Stimulated activated CD4-positive, alpha-beta T cell treated with anti-CD3 and anti-CD28 coated beads, Interleukin-2, amount 100 ng/mL, for 24 hours (primary cell): ENCODE measurements at regions not wholly inside any gene's neighbourhood (a gene's known extent, or its start where the extent isn't known, plus 50 kb on each side); places are given as distances from the start of the nearest gene placed in this dataset.

Source experiments
- DNase-seq, 2 donors: peaks; one replicate each; pipeline ENCODE4 v3.0.0-alpha.2; 2020

GRCh38 chr9:38312406-38312805 is 80.1 kb upstream of the ALDH1B1 start:
- no peak for DNase-seq

DNA sequence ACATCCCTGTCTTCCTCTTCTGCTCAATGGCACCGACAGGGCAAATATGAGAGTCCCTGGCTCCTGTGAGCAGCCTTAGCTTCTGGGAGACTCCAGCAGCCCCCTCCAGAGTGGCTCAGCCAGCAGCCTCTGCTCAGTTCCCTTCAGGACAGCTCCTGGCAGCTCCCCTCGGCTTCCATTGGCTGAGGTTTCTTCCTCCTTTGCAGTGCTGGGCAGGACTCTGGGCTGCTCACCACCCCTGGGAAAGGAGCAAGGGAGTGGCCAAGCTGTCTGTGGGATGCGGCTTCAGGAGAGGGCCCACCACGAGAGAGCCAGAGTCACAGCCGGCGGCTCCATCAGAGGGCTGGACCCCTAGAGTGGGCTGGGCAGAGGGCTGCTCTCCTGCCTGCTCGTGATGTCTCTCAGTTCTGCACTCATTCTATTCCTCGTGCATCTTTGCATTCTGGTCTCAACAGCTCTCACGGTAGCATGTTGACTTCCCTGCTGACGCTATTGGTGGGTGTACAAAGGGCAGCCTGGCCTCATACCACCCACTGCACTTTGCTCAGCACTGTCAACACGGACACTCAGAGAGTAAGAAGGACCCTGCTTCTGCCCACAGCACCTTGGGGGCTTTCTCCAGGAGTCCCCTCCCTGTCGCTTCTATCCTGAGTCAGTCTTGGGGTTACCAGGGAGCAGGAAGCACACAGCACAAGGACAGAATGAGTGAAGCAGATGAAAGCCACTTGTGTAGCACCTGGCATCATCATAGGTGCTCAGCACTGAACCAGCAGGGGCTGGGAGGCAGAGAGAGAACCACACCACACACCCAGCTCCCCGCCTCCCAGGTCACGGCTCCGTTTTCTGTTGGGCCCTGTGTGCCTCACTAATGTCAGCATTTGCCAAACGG is 80.9 kb upstream of the ALDH1B1 start:
- no peak for DNase-seq

GRCh38 chr9:38309324-38310195 is 82.9 kb upstream of the ALDH1B1 start:
- no peak for DNase-seq

GRCh38 chr9:38308136-38308535 is 84.4 kb upstream of the ALDH1B1 start:
- no peak for DNase-seq

- no peak for DNase-seq
Measured at GRCh38 chr9:38306899-38307298, 85.6 kb upstream of the ALDH1B1 start.

DNA sequence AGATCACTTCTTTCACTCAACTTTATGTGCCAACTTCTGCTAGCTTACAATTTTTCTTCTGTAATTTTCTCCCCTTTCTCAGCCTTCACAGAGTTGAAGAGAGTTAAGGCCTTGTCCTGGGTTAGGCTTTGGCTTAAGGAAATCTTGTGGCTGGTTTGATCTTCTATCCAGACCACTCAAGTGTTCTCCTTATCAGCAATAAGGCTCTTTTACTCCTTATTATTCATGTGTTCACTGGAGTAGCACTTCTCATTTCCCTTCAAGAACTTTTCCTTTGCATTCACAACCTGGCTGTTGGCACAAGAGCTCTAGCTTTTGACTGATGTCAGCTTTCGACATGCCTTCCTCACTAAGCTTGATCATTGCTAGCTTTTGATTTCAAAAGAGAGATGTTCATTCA is 86.9 kb upstream of the ALDH1B1 start:
- DNase-seq = no peak

- no peak for DNase-seq
Measured at GRCh38 chr9:38301376-38302106, 91.0 kb upstream of the ALDH1B1 start.

GRCh38 chr9:38299856-38300255 is 92.6 kb upstream of the ALDH1B1 start:
- no peak for DNase-seq

DNA sequence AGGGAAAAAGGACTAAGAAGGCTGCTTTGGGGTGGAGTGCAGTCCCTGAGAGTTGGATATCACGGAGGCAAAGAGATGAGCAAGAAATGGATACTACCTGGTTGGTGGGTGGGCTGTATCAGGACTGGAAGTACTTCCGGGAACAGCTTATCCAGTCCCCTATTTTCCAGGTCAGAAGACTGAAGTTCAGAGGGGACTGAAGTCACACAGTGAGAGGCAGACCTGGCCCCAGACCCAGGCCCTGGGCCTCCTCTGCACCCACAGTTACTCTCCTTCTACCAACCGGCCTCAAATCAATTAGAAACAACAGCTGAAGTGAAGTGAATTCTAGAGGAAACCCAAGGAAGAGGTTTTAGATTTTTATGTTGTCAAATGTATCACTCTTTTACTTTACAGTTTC is 93.6 kb upstream of the ALDH1B1 start:
- no peak for DNase-seq

- no peak for DNase-seq
Measured at GRCh38 chr9:38298503-38298902, 94.0 kb upstream of the ALDH1B1 start.

GRCh38 chr9:38296807-38297206 is 95.7 kb upstream of the ALDH1B1 start:
- no peak for DNase-seq

GRCh38 chr9:38295764-38296163 is 96.7 kb upstream of the ALDH1B1 start:
- no peak for DNase-seq

- DNase-seq = no peak
Measured at GRCh38 chr9:38294220-38294960, 98.1 kb upstream of the ALDH1B1 start.

DNA sequence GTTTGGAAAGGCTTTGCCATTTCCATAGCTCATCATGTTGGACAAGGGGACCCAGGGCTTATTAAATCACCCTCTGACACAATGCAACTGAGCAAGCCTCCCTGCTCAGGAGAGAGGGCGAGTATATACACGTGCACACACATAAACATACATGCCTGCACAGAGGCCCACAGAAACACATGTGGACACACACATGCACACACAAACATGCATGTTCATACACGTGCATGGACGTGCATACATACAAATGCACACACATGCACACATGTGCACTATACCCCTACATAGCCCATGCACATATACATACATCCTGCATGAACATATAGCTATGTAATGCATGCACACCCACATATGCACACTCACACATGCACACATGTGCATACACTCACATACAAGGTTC is 99.5 kb upstream of the ALDH1B1 start:
- no peak for DNase-seq

DNA sequence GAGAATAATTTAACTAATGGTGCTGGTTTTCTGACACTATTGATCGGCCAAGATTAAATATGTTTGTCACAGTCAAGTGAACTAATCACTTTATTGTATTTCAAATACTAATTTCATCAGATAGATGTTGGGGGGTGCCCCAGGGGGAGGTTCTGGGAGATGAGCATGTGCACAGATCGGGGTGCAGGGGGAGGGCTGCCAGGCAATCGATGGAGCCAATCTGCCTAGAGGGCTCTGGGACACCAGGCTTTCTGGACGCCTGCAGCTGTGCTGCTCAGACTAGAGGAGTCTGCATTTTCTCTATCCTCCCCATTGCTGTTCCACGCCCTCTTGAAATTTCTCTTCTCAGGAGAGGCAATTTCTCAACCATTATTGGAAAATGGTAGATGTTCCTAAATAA is 100.0 kb upstream of the ALDH1B1 start:
- no peak for DNase-seq

DNA sequence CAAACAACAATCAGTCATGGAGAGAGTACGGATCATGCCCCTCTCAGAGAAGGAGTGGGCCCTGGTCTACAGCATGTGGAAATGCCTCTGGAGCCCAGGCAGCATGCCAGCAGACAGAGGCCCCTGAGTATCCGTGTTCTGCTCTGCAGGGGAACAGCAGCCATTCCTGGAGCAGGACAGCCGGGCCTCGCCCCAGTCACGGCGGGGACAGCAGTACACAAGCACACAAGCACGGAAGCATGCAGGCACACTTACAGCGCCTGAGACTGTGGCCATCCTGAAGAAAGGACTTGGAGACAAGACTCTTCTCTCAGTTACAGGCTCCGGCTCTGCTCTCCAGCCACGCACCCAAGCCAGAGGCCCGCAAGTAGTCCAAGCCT is 102.6 kb upstream of the ALDH1B1 start:
- DNase-seq = no peak

DNA sequence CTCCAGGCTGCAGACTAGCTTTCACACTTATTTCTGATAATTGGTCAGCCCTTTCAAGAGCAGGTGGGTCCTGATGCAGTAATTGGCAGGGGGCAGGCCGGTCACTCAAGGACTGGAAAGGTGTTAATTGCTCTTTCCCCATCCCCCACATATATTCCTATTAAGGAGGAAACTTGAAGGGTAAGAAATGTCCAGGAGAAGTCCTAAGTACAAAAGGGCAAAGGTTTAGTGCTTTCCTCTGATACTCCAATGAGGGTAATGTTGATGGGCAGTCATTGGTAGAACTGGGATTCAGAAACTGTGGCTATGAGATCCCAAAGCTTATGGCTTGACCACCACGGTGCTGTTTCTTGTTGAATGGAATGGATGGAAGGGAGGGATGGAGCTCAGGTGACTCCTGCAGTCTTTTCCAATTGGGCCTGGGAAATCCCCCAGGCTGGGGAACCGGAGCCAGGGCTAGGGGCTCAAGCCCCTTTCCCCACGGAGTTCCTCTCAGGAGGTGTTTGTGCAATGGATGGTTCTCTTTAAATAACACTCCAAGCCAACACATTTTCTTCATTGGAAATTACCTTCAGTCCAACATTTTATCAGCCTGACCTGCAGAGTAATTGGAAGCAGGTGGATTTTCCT is 103.2 kb upstream of the ALDH1B1 start:
- DNase-seq = no peak

DNA sequence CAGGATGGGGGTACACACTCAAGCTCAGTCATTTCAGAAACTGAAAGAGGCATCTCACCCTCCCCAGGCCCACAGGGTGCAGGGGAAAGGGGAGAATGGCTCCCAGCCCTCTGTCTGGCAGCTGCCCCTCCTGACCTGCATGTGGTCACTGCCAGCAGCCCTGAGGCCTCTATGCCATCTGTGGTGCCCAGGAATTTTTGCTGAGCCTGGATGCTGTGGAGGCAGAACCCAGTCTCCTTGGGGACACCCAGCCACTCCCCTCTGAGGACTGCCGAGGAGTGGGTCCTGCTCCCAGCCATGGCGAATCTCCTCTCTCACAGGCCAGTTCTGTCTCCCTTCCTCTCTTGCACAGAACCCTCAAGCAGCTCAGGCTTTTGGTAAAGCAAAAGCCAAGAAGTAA is 104.0 kb upstream of the ALDH1B1 start:
- no peak for DNase-seq

DNA sequence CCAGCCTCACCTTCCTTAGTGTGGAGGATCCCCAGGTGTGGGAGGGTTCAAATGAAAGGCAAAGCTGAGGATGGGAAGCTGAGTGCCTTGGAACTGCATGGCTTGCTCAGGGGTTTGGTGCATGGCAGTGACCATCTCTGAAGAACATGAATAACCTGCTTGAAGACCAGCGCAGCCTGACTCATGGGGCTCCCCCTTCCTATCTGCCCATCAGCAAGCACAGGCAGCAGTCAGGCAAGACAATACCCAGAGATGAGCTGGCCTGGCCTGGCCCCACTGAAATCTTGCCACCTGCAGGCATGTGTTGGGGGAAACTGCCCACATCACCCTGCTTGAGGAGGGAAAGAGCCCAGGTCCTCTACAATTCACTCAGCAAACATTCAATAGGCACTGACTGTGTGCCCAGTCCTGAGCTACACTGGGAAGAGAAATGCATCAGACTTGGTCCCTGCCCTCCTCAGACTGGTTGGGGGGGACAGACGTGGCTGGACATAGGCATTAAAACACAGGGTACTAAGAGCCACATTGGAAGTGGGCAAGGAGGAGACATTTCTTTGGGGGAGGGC is 105.0 kb upstream of the ALDH1B1 start:
- no peak for DNase-seq

- DNase-seq = no peak
Measured at GRCh38 chr9:38286766-38287165, 105.7 kb upstream of the ALDH1B1 start.

DNA sequence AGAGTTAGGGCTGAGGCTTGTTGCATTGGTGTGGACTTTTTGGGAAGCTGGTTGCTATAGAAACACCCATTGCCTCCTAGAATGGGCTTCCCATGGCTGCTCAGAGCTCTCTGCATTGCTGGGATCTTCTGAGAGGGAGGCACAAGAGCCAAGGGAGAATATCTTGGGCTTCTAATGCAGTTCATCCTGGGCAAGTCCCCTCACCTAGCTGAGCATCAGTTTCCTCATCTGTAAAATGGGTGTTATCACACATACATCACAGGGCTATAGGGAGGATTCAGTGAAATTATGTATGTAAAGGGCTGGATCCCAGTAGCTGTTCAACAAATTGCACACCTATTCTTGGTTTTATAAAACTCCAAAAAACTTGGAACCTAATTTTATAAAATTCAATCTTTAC is 106.1 kb upstream of the ALDH1B1 start:
- DNase-seq = no peak

DNA sequence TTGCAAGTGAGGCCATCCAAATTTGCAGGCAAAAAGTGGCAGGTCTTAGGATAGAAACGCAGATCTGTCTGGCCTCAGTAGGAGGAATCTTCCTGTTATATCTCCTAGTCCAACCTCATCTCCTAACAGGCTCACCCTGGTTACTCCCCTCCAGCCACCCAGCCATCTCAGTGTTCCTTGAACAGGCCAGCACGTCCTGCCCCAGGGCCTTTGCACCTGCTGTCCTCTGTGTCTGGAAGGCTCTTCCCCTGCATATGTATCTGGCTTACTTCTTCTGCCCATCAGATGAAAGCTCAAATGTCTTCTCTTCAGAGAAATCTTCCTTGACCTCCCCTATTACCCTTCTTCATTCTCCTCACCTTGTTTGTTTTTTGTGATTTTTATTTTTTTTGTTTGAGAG is 107.3 kb upstream of the ALDH1B1 start:
- no peak for DNase-seq
